HepG2 (cell line): ENCODE measurements at regions not wholly inside any gene's neighbourhood (a gene's known extent, or its start where the extent isn't known, plus 50 kb on each side); places are given as distances from the start of the nearest gene placed in this dataset.

Experiments
- ATAC-seq: fragments of 200-7000 bp; cut with Tn5 transposase; 3 replicates; pipeline ENCODE4 v1.9.1; 2020; ENCODE audit warnings: mild to moderate bottlenecking, moderate library complexity
- BruUV-seq: library from RNA; stranded (reverse); fragments of 400-500 nt; replicated peaks from 2 replicates; lab custom pipeline; 2021; lab: Mats Ljungman, UMichigan
- CTCF ChIA-PET: fragments of 300-600 bp; formaldehyde crosslinking; extraction: SDS; loops from one replicate; lab custom pipeline; 2021; ENCODE audit warnings: low total read pairs, inconsistent platforms, low intra/inter-chr PET ratio; lab: Yijun Ruan, JAX
- POLR2A ChIA-PET: fragments of 350-600 bp; sonication (Branson Sonifier 250); formaldehyde crosslinking; loops from one replicate; lab custom pipeline; 2020; ENCODE audit warnings: antibody characterized with exemption, inconsistent platforms; lab: Yijun Ruan, JAX
- DNase-seq: peaks from one replicate; pipeline ENCODE4 v3.0.0-alpha.2; 2015; ENCODE audit warnings: low spot score
- FAIRE-seq: peaks from 3 replicates; lab custom pipeline; 2011; peaks lifted over from hg19 to GRCh38; lab: Jason Lieb, UNC
- H2AFZ ChIP-seq: one replicate; pipeline ENCODE4 v1.6.1; 2011; ENCODE audit warnings: low read length, inconsistent platforms
- H3K27ac ChIP-seq: fragments of 300-600 bp; 3 replicates; pipeline ENCODE4 v1.8.0; 2011; ENCODE audit warnings: mixed run types, mild to moderate bottlenecking, mixed read lengths, low read length, inconsistent platforms; ENCODE audit not compliant: insufficient read depth; ENCODE audit errors: extremely low read length
- H3K27me3 ChIP-seq, 2 experiments: fragments of 200-600 bp in 1 of 2; 2 replicates in 1 of 2; 3 replicates in 1 of 2; pipeline versions ENCODE4 v1.6.0 to v1.8.0; 2011; ENCODE audit warnings: low read length in 2 of 2, mild to moderate bottlenecking in 2 of 2, moderate library complexity in 2 of 2, inconsistent platforms in 1 of 2; ENCODE audit not compliant: insufficient read depth in 2 of 2, control insufficient read depth in 1 of 2
- H3K36me3 ChIP-seq, 2 experiments: fragments of 200-600 bp in 1 of 2; replicated peaks in 1 of 2; 2 replicates in 1 of 2; 3 replicates in 1 of 2; pipeline versions ENCODE4 v1.5.1 to v1.8.0; 2011; ENCODE audit warnings: low read length in 2 of 2, inconsistent platforms in 1 of 2; ENCODE audit not compliant: insufficient read depth in 2 of 2, control insufficient read depth in 1 of 2
- H3K4me1 ChIP-seq: 2 replicates; pipeline ENCODE4 v1.5.1; 2012; ENCODE audit warnings: low read length, inconsistent platforms; ENCODE audit not compliant: insufficient read depth
- H3K4me2 ChIP-seq: 2 replicates; pipeline ENCODE4 v1.6.0; 2011; ENCODE audit warnings: low read depth, low read length, inconsistent platforms
- H3K4me3 ChIP-seq, 3 experiments: fragments of 200-600 bp in 1 of 3; sonication (generic), shearing (Covaris generic) in 1 of 3; replicated peaks in 1 of 3; 2 replicates each; pipeline ENCODE4 v1.5.1; 2011 to 2016; ENCODE audit warnings: low read length in 3 of 3, inconsistent platforms in 2 of 3, low read depth in 2 of 3, mild to moderate bottlenecking in 2 of 3, control low read depth in 1 of 3, mixed read lengths in 1 of 3; ENCODE audit not compliant: insufficient read depth in 1 of 3
- H3K79me2 ChIP-seq: one replicate; pipeline ENCODE4 v1.6.1; 2011; ENCODE audit warnings: low read length, inconsistent platforms; ENCODE audit not compliant: insufficient read depth
- H3K9ac ChIP-seq: 2 replicates; pipeline ENCODE4 v1.6.0; 2011; ENCODE audit warnings: mild to moderate bottlenecking, low read depth, low read length, inconsistent platforms; ENCODE audit not compliant: insufficient read depth
- H3K9me3 ChIP-seq: 2 replicates; pipeline ENCODE4 v1.5.1; 2012; ENCODE audit warnings: mild to moderate bottlenecking, low read length
- H4K20me1 ChIP-seq: 2 replicates; pipeline ENCODE4 v1.6.0; 2011; ENCODE audit warnings: inconsistent platforms, mild to moderate bottlenecking, low read length, moderate library complexity; ENCODE audit not compliant: insufficient read depth
- ATF7 ChIP-seq, 2 experiments: fragments of 450-650 bp in 1 of 2; sonication (generic) in 1 of 2; formaldehyde crosslinking in 1 of 2; IDR thresholded peaks; 2 replicates each; pipeline versions ENCODE4 v1.4.0 to v1.6.1; 2016 to 2020; ENCODE audit warnings: antibody characterized with exemption in 1 of 2, mild to moderate bottlenecking in 1 of 2, missing genetic modification reagents in 1 of 2
- GABPB1 ChIP-seq: IDR thresholded peaks from 2 replicates; pipeline ENCODE4 v1.6.1; 2016; ENCODE audit warnings: mild to moderate bottlenecking, missing genetic modification reagents, moderate library complexity, missing compliant biosample characterization
- HBP1 ChIP-seq: IDR thresholded peaks from 2 replicates; pipeline ENCODE4 v1.6.1; 2016; ENCODE audit warnings: low read depth, control low read depth
- KLF16 ChIP-seq, 2 experiments: sonication (generic) in 1 of 2; formaldehyde crosslinking in 1 of 2; IDR thresholded peaks; 2 replicates each; pipeline versions ENCODE4 v1.6.1 to v1.8.0; 2016 to 2023; ENCODE audit warnings: missing genetic modification reagents in 2 of 2, missing compliant biosample characterization in 1 of 2
- PATZ1 ChIP-seq: sonication (generic); formaldehyde crosslinking; IDR thresholded peaks from 2 replicates; pipeline ENCODE4 v1.4.0; 2020; ENCODE audit warnings: missing genetic modification reagents
- SP1 ChIP-seq, 2 experiments: fragments of 450-650 bp in 1 of 2; sonication (generic) in 1 of 2; formaldehyde crosslinking in 1 of 2; IDR thresholded peaks; 2 replicates each; pipeline versions ENCODE4 v1.4.0 to v1.6.1; 2016 to 2020; ENCODE audit warnings: missing genetic modification reagents in 1 of 2
- TGIF2 ChIP-seq: IDR thresholded peaks from 2 replicates; pipeline ENCODE4 v1.6.1; 2016; ENCODE audit warnings: control low read depth, missing compliant biosample characterization
- YY1 ChIP-seq: IDR thresholded peaks from 2 replicates; pipeline ENCODE4 v1.6.1; 2011; ENCODE audit warnings: low read length, low read depth, moderate library complexity, mild to moderate bottlenecking; ENCODE audit not compliant: insufficient read depth, insufficient replicate concordance
- ZNF205 ChIP-seq: IDR thresholded peaks from 2 replicates; pipeline ENCODE4 v1.6.1; 2018; ENCODE audit warnings: missing biosample characterization, missing genetic modification reagents
- ZNF569 ChIP-seq: sonication (generic); formaldehyde crosslinking; IDR thresholded peaks from 2 replicates; pipeline ENCODE4 v1.5.0; 2020; ENCODE audit warnings: mild to moderate bottlenecking, missing genetic modification reagents, moderate library complexity, borderline replicate concordance
- WGBS: methylation state at CpG from one replicate; pipeline ENCODE4 v1.1.6; 2017; ENCODE audit warnings: low lambda C conversion rate; 5-methylcytosine and 5-hydroxymethylcytosine counted together
- in situ Hi-C: cut with HindIII; loops from 2 replicates; pipeline ENCODE4 v1.10.0; 2017; ENCODE audit warnings: low pct_unique_long_range_greater_than_20kb; ENCODE audit not compliant: extremely low pct_ligation_motif_present
- intact Hi-C: fragments of 100-400 bp; cut with micrococcal nuclease; formaldehyde crosslinking; loops from one replicate; pipeline ENCODE4 v1.10.0; 2022; ENCODE audit not compliant: unreplicated experiment
- TF ChIP-seq, protein P1 (sequence below): sonication (generic); formaldehyde crosslinking; IDR thresholded peaks from 2 replicates; pipeline ENCODE4 v1.4.0; 2020; ENCODE audit warnings: mild to moderate bottlenecking, missing genetic modification reagents

- H3K4me3 ChIP-seq = no peak overlapping the region
- H3K27me3 ChIP-seq = no peaks in the 10 kb centered on the region
- no peaks in the 10 kb centered on the region for H3K9me3 ChIP-seq
- in situ Hi-C loops (no loop called here), intact Hi-C loops (no loop called here)
- WGBS = 0% methylated on average over 2 of the region's 2 CpGs
- TF ChIP-seq ZNF205 (CRISPR knock-in tag) (no peak), ZNF569 (CRISPR knock-in tag) (no peak), YY1 (no peak), KLF16 (CRISPR knock-in tag; IDR thresholded peaks at IDR 0.05) (no peak), TGIF2 (no peak), GABPB1 (CRISPR knock-in tag) (no peak), ATF7 (IDR thresholded peaks at IDR 0.05) (no peak), ATF7 (CRISPR knock-in tag; IDR thresholded peaks at IDR 0.05) (no peak), PATZ1 (CRISPR knock-in tag) (no peak), SP1 (IDR thresholded peaks at IDR 0.05) (no peak), SP1 (CRISPR knock-in tag; IDR thresholded peaks at IDR 0.05) (no peak), HBP1 (CRISPR knock-in tag) (no peak)
- TF ChIP-seq, protein P1, sequence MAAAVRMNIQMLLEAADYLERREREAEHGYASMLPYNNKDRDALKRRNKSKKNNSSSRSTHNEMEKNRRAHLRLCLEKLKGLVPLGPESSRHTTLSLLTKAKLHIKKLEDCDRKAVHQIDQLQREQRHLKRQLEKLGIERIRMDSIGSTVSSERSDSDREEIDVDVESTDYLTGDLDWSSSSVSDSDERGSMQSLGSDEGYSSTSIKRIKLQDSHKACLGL (CRISPR knock-in tag) = no peak
- BruUV-seq = no TSS peak
- no peak for DNase-seq
- H3K4me1 ChIP-seq = no peaks in the 10 kb centered on the region
- no peak for FAIRE-seq
- H2AFZ ChIP-seq = no peak overlapping the region
- H3K4me2 ChIP-seq = no peak overlapping the region
- H3K79me2 ChIP-seq = no peaks in the 10 kb centered on the region
- ChIA-PET CTCF (no interaction called here), POLR2A (no interaction called here)
- ATAC-seq = no peak
- H3K9ac ChIP-seq = no peak overlapping the region
- no peaks in the 10 kb centered on the region for H3K36me3 ChIP-seq
- H4K20me1 ChIP-seq = no peaks in the 10 kb centered on the region
- no peak overlapping the region for H3K27ac ChIP-seq
Observed at GRCh38 chr4:27358269-27358668, 497.6 kb downstream of the STIM2 start.
